Activated naive CD8-positive, alpha-beta T cell (primary cell): ENCODE measurements at regions not wholly inside any gene's neighbourhood (a gene's known extent, or its start where the extent isn't known, plus 50 kb on each side); places are given as distances from the start of the nearest gene placed in this dataset.

Source experiments
- H3K27ac Mint-ChIP-seq: one replicate; pipeline ENCODE4 v1.8.0; 2021; ENCODE audit warnings: mixed read lengths
- H3K27me3 Mint-ChIP-seq: one replicate; pipeline ENCODE4 v1.8.0; 2021; ENCODE audit warnings: mixed read lengths
- H3K36me3 Mint-ChIP-seq: one replicate; pipeline ENCODE4 v1.8.0; 2021; ENCODE audit warnings: mixed read lengths
- H3K4me1 Mint-ChIP-seq: one replicate; pipeline ENCODE4 v1.8.0; 2021; ENCODE audit warnings: low read depth, mixed read lengths
- H3K4me3 Mint-ChIP-seq: one replicate; pipeline ENCODE4 v1.8.0; 2021; ENCODE audit warnings: mild to moderate bottlenecking, mixed read lengths
- H3K9me3 Mint-ChIP-seq: one replicate; pipeline ENCODE4 v1.8.0; 2021; ENCODE audit warnings: low read depth, mixed read lengths

GRCh38 chr13:78004821-78005220 lies 86.2 kb upstream of the EDNRB start:
- H3K27ac Mint-ChIP-seq, result no peak overlapping the region
- H3K9me3 Mint-ChIP-seq, result no peaks in the 10 kb centered on the region
- no peaks in the 10 kb centered on the region for H3K36me3 Mint-ChIP-seq
- H3K4me3 Mint-ChIP-seq, result no peak overlapping the region
- H3K27me3 Mint-ChIP-seq, result peaks cover 7% of the 10 kb centered on the region
- no peaks in the 10 kb centered on the region for H3K4me1 Mint-ChIP-seq

DNA sequence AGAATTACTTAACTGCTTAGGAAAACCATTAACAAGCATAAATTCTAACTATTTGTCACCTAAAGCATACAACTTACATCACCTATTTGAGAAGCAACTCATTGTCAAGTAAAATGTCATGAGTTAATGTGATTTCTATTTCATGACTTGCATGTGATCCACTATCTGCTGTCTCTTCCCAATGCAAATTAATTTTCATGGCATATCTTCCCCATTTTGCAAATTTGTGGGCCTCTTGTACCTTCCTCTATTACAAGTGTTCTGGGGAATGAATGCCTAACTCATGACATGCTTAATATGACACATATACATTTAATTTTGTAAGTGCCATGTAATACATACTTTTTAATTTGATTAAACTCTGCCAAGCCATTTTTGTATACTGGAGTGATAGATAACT lies 81.1 kb upstream of the EDNRB start:
- Mint-ChIP-seq H3K4me3 (no peak overlapping the region), H3K27me3 (peaks cover 11% of the 10 kb centered on the region), H3K9me3 (peaks cover 11% of the 10 kb centered on the region), H3K27ac (no peak overlapping the region), H3K4me1 (no peaks in the 10 kb centered on the region), H3K36me3 (no peaks in the 10 kb centered on the region)

DNA sequence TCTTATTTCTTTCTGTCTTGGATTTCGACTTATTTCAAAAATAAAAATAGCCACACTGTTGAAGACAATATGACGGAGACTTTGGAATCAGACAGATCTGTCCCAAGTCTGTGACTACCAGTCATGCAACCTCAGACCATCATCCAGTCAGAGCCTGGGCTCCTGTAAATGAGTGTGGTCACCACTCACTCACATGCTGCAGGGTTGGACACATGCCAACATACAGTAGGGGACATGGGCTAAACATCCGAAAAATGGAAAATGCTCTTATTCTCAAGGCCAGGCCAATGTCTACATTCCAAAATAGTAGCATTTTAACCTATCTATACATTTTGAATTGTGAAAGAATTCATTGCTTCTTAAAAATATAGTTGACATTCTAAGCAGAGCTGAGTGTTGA lies 75.5 kb upstream of the EDNRB start:
- peaks cover 11% of the 10 kb centered on the region for H3K9me3 Mint-ChIP-seq
- H3K4me1 Mint-ChIP-seq, result no peaks in the 10 kb centered on the region
- H3K4me3 Mint-ChIP-seq, result no peak overlapping the region
- no peaks in the 10 kb centered on the region for H3K36me3 Mint-ChIP-seq
- H3K27me3 Mint-ChIP-seq, result peaks cover 8% of the 10 kb centered on the region
- H3K27ac Mint-ChIP-seq, result no peak overlapping the region

- H3K4me3 Mint-ChIP-seq, result no peak overlapping the region
These were observed 72.4 kb upstream of the EDNRB start for GRCh38 chr13:77991003-77991402.

GRCh38 chr13:77989281-77989680 lies 70.7 kb upstream of the EDNRB start:
- Mint-ChIP-seq H3K9me3 (no peaks in the 10 kb centered on the region), H3K27me3 (peaks cover 2% of the 10 kb centered on the region), H3K4me1 (no peaks in the 10 kb centered on the region), H3K4me3 (no peak overlapping the region), H3K36me3 (no peaks in the 10 kb centered on the region), H3K27ac (no peak overlapping the region)

More at GRCh38 chr13:77991003-77991402, 72.4 kb upstream of the EDNRB start:
- Mint-ChIP-seq H3K27ac (no peak overlapping the region), H3K27me3 (peaks cover 2% of the 10 kb centered on the region), H3K9me3 (peaks cover under 1% of the 10 kb centered on the region), H3K36me3 (no peaks in the 10 kb centered on the region), H3K4me1 (no peaks in the 10 kb centered on the region)

- H3K9me3 Mint-ChIP-seq, result no peaks in the 10 kb centered on the region
- no peaks in the 10 kb centered on the region for H3K4me1 Mint-ChIP-seq
- H3K4me3 Mint-ChIP-seq, result no peak overlapping the region
- H3K36me3 Mint-ChIP-seq, result no peaks in the 10 kb centered on the region
- peaks cover 2% of the 10 kb centered on the region for H3K27me3 Mint-ChIP-seq
- no peak overlapping the region for H3K27ac Mint-ChIP-seq
These were observed 69.7 kb upstream of the EDNRB start for GRCh38 chr13:77988355-77988754.

DNA sequence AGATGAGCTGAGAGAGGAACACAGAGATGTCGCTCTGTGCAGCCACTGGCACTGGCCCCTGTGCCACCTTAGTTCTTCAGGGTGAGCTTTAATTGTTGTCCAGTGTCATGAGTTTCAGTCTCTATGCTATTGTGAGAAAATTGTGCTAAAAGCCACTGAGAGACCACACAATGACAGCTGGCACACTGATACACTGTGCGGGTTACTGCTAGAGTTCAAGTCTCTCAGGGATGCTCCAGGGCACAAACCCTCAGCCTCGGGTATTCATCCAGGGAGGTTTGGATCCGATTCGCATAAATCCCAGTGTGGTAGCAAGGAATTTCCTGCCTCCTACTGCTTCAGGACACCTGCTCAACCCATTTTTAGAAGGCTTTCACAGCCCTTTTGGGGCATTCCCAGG lies 68.1 kb upstream of the EDNRB start:
- H3K4me3 Mint-ChIP-seq, result no peak overlapping the region

DNA sequence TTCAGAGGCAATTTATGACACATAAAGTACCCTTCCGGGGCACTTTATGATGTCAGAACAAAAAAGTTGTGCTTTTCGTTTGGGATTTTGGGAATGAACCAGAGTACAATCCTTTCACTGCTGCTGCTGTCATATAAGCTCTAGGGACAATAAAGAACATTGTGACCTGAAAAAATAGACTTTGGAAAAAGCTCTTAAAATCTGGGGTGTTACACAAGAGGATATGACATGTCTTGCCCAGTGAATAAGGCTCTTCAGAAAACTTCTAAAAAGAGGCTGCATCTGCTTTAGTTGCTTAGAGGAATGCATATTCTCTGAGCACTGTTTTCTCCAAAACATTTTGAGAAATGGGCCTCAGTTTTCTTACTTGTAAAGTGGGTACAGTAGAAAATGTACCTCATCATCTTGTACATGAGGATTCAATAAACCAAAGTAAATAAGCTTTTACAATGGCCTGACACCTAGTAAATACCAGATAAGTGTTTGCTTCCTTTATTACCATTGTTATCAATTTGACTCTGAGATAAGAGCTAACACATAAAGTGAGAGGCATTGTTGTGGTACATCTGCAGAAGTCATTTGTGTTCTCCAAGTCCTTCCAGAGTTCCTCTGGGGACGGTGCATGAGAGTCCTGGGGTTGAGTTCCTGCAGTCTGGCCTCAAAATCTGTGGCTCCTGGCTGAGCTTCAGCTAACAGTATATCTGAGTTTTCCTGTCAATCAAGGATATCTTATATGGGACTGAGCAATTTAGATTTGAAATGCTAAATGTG lies 67.4 kb upstream of the EDNRB start:
- Mint-ChIP-seq H3K27me3 (peaks cover 2% of the 10 kb centered on the region), H3K4me3 (no peak overlapping the region)

More for the DNA sequence above, 68.1 kb upstream of the EDNRB start:
- Mint-ChIP-seq H3K36me3 (no peaks in the 10 kb centered on the region), H3K9me3 (no peaks in the 10 kb centered on the region), H3K4me1 (no peaks in the 10 kb centered on the region), H3K27ac (no peak overlapping the region), H3K27me3 (peaks cover 2% of the 10 kb centered on the region)

GRCh38 chr13:77981281-77981881 lies 62.8 kb upstream of the EDNRB start:
- Mint-ChIP-seq H3K9me3 (no peaks in the 10 kb centered on the region), H3K4me1 (no peaks in the 10 kb centered on the region), H3K27ac (no peak overlapping the region), H3K36me3 (no peaks in the 10 kb centered on the region), H3K4me3 (no peak overlapping the region), H3K27me3 (no peaks in the 10 kb centered on the region)

More for the DNA sequence above, 67.4 kb upstream of the EDNRB start:
- no peaks in the 10 kb centered on the region for H3K4me1 Mint-ChIP-seq
- no peaks in the 10 kb centered on the region for H3K9me3 Mint-ChIP-seq
- no peak overlapping the region for H3K27ac Mint-ChIP-seq
- H3K36me3 Mint-ChIP-seq, result no peaks in the 10 kb centered on the region

GRCh38 chr13:77980592-77980991 lies 62.0 kb upstream of the EDNRB start:
- no peak overlapping the region for H3K4me3 Mint-ChIP-seq
- no peaks in the 10 kb centered on the region for H3K36me3 Mint-ChIP-seq
- H3K27ac Mint-ChIP-seq, result no peak overlapping the region
- no peaks in the 10 kb centered on the region for H3K9me3 Mint-ChIP-seq
- H3K27me3 Mint-ChIP-seq, result no peaks in the 10 kb centered on the region
- no peaks in the 10 kb centered on the region for H3K4me1 Mint-ChIP-seq

- Mint-ChIP-seq H3K4me3 (no peak overlapping the region), H3K9me3 (no peaks in the 10 kb centered on the region), H3K36me3 (no peaks in the 10 kb centered on the region), H3K27me3 (no peaks in the 10 kb centered on the region), H3K4me1 (no peaks in the 10 kb centered on the region), H3K27ac (no peak overlapping the region)
These were observed 61.2 kb upstream of the EDNRB start for GRCh38 chr13:77979721-77980385.

GRCh38 chr13:77975358-77976042 lies 56.9 kb upstream of the EDNRB start:
- Mint-ChIP-seq H3K4me3 (no peak overlapping the region), H3K36me3 (no peaks in the 10 kb centered on the region), H3K27me3 (no peaks in the 10 kb centered on the region), H3K4me1 (no peaks in the 10 kb centered on the region), H3K27ac (no peak overlapping the region), H3K9me3 (no peaks in the 10 kb centered on the region)

- Mint-ChIP-seq H3K36me3 (no peaks in the 10 kb centered on the region), H3K27me3 (no peaks in the 10 kb centered on the region), H3K9me3 (no peaks in the 10 kb centered on the region), H3K27ac (no peak overlapping the region), H3K4me1 (no peaks in the 10 kb centered on the region), H3K4me3 (no peak overlapping the region)
These were observed 50.7 kb upstream of the EDNRB start for GRCh38 chr13:77969299-77969698.
